ENCODE measurements at regions not wholly inside any gene's neighbourhood (a gene's known extent, or its start where the extent isn't known, plus 50 kb on each side); places are given as distances from the start of the nearest gene placed in this dataset.

- DNase-seq = no peak
These were observed 647.4 kb downstream of the USP25 start for GRCh38 chr21:16377120-16377658.

- no peak for DNase-seq
These were observed 648.1 kb downstream of the USP25 start for GRCh38 chr21:16377857-16378256.

GRCh38 chr21:16378525-16378924 lies 648.7 kb downstream of the USP25 start:
- DNase-seq = no peak

DNA sequence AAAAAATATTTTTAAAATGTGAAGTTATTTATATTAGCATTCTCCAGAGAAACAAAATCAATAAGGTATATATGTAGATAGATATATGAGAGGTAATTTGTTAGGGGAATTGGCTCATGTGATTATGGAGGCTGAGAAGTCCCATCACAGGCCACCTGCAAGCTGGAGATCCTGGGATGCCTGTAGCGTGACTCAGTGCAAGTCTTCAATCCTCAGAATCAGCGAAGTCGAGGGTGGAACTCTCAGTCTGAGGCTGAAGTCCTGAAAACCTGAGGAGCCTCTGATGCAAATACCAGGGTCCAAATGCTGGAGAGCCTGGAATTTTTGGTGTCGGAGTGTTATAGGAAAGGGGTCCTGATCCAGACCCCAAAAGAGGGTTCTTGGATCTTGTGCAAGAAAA lies 658.5 kb downstream of the USP25 start:
- no peak for DNase-seq

GRCh38 chr21:16388911-16389560 lies 659.3 kb downstream of the USP25 start:
- no peak for DNase-seq

DNA sequence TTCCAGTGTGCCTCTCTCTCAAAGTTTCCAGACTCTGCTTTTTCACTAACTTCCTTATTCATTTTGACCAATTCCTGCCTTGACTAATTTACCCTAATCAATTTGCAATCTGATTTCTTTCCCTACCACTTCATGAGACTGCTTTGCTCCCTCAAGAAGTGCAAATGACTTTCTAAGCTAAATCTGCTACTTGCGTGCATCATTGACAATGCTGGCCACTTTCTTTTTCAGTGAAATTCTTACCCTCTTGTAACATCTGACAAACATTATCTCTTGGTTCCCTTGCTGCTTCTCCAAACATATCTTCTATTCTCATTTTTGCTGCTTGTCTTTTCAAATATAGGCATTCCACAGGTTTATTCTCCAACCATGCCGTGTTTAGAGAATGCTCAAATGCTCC lies 659.9 kb downstream of the USP25 start:
- DNase-seq = no peak

- DNase-seq = no peak
These were observed 665.5 kb downstream of the USP25 start for GRCh38 chr21:16395285-16395684.

GRCh38 chr21:16402752-16403151 lies 673.0 kb downstream of the USP25 start:
- DNase-seq = no peak

GRCh38 chr21:16404776-16405175 lies 675.0 kb downstream of the USP25 start:
- DNase-seq = no peak

DNA sequence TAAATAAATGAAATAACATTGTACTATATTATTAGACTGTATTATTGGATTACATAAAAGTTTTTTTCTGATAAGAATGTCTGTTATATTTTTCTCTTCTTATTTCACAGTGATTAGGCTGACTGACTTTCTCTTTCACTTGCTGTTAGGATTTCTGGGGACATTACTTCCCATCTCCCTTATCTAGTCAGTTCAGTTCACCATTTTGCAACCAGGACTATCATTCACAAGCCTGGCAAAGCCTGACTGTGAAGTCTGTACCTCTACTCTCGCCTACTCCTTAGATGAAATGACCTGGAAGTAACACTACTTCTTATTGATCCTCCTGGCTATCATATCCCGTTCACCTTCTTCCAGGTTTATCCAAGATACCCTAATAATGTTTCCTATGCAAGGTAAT lies 676.6 kb downstream of the USP25 start:
- no peak for DNase-seq

- no peak for DNase-seq
These were observed 677.8 kb downstream of the USP25 start for GRCh38 chr21:16407403-16408240.

- DNase-seq = no peak
These were observed 678.5 kb downstream of the USP25 start for GRCh38 chr21:16408280-16408679.

GRCh38 chr21:16409352-16409751 lies 679.6 kb downstream of the USP25 start:
- DNase-seq = no peak

DNA sequence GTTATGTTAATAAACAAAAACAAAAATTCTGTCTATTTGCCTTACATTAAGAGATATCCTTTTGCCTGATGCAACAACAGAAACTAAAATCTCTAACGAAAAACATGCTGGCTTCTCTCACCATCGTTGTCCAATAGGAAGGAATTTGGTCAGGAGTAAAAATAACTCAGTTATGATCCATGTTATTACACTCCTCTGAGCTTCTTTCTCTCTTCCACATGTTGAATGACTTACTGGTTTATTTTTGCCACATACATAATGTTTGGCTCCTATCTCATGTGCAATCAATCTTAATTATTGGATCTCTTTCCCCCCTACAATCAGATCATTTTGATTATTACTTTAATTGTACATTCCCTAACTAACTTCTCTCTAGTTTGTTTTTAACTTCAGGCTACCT lies 688.4 kb downstream of the USP25 start:
- DNase-seq = no peak

DNA sequence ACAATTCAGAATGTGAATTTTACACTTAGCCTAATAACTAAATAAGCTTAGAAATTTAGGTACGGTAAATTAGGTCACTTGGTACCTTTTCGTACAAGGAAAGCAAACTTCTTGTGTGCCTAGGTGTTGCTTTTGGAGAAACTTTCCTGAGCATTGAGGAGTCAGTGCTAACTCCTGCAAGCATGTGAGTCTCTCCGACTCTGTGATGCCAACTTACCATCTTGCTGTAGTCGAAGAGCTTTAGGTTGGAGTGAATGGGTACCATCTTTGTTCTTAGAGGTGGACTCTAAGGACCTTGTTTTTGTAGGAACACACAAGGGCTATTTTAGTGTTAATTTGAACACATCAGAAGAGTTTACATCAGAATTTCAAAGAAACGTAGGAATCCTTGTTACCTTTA lies 688.9 kb downstream of the USP25 start:
- DNase-seq = no peak

DNA sequence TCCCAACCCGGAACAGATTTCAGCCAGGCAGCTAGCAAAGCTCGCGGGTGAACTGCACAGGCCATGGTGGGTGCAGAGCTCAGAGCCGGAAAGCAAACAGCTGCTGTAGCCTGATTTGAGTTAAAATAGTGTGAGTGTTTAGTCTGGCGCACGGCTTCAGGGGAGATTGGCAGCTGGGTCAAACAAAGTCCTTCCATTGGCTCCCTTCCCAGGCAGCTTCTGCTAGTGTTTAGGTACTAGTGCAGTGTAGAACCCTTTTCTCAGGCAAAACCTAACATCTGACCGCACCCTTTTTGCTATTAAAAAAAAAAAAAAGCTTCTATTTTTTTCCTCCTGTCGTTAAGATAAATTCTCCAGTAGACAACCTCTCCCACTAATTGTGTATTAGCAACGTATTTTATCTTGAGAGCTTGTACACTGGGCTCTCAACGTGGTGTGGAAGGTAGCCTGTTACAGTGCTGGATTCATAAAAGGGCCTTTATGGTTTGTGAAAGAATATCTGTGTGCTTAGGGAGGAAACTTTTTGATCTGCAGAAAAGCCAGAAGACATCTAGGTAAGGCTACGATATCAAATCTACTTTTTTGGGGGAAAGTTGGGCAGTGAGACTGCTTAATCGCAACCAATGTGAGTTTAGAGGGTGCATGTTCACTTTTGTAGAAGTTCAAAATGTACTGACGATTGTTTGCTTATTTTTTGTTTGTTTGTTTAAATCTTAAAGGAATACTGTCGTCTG lies 689.6 kb downstream of the USP25 start:
- no peak for DNase-seq

DNA sequence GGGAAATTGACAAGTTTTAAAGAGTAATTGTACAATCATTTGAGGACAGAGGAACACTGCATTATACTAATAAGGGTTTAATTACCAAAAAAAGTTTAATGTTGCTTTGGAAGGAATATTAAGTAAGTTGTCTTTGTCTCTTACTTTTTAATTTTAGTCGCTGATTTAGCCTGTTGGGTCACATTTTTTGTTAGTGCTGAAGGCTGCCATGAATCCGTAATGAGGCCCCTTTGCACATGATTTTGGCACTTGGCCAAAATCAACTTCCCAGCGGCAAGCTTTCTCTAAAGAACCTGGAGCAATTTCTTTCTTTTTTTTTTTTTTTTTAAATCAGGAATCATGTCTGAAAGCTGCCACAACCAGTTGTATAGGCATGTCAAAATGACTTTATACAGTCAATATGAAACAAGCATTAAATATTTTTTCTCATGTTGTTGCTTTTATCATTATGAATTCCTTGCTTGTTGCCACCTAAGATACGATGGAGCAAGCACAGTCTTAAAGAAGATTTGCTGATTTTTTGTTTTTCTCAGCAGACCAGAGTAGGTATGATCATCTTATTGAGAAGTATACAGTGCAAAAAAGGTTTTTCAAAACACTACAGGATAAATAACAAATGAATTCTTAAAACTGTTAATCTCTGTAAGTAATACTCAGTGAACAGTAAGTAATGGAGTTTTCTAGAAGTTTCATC lies 690.4 kb downstream of the USP25 start:
- no peak for DNase-seq

- DNase-seq = no peak
These were observed 691.2 kb downstream of the USP25 start for GRCh38 chr21:16421007-16421406.

GRCh38 chr21:16421965-16422364 lies 692.2 kb downstream of the USP25 start:
- no peak for DNase-seq

DNA sequence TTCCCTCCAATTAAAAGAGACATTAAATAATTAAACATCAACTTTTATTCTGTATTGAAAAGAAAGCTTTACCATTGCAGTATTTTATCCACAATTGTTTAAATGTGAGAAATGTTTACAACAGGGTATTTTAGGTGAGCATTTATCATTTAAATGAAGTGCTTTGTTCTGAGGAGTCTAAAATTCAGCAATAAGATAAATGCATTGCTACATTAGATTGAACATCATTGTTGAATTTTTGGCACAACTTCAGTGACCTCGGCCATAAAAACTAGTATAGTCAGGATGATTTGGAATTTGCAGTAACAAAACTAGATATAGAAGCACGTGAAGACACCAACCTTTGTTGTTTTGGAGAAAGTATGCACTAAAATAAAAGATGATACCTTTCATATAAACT lies 692.9 kb downstream of the USP25 start:
- no peak for DNase-seq

- no peak for DNase-seq
These were observed 694.1 kb downstream of the USP25 start for GRCh38 chr21:16423921-16424320.

DNA sequence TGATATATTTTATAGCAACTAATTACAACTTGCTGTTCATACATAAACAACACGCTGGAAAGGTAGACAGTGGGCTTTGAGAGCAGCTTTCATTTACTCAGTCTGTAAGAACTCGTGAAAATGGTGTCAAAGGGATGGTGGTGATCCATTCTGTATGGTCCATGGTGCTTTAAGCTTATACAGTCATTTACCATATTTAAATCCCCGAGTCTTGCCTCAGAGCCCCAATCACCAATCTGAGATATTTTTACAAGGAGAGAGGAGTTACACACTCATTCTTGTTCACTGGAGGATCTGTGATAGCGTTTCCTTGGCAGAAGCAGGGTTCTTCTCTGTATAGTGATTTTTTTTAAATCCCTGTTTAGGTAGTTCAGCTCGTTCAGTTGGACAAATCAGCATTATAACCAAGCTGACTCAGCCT lies 694.6 kb downstream of the USP25 start:
- no peak for DNase-seq

GRCh38 chr21:16425376-16425775 lies 695.6 kb downstream of the USP25 start:
- no peak for DNase-seq
